HG02759 (cell line): ENCODE measurements at regions not wholly inside any gene's neighbourhood (a gene's known extent, or its start where the extent isn't known, plus 50 kb on each side); places are given as distances from the start of the nearest gene placed in this dataset.

ENCODE experiments used
- ATAC-seq: cut with Tn5 transposase; IDR thresholded peaks from one replicate; pipeline ENCODE4 v1.9.1; 2021; ENCODE audit warnings: mild to moderate bottlenecking, moderate library complexity; ENCODE audit not compliant: unreplicated experiment

- ATAC-seq: no peak
Measured at GRCh38 chr5:98101131-98101530, 672.3 kb upstream of the RGMB start.

DNA sequence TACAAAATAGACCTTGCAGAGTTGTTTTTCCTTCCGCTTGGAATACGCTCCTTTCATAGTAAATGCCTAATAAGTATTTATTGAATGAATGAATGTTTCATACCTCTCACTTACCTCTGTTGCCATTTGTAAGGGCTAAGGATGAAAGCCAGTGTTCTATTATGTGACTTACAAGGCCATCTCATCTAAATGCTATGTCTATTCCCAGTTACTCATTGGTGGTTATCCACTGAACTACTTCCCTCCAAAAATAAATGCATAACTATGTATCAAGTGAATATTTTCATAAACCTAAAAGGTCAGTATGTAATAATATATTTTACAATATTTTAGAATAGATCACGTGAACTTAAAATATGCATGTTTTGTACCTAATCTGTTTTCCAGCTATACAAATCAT lies 670.5 kb upstream of the RGMB start:
- no peak for ATAC-seq

DNA sequence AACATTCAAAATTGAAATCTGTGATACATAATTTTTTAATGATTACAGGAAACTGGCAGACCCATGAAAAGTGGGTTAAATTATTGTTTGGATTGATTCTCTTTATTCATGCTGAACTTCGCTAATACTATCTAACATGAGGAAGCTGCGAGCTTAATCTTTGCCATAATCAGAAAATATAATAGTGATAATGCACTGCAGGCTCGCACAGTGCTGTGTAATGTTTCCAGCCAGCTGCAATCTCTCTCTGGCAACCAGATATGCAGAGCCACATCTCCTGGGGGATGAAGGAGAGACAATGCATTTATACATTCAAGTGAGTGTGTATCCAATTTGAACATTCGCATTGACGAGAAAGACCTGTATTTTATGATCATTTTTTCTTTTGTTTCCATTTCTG lies 669.7 kb upstream of the RGMB start:
- no peak for ATAC-seq

GRCh38 chr5:98104454-98105188 lies 668.8 kb upstream of the RGMB start:
- no peak for ATAC-seq

- ATAC-seq: no peak
Measured at GRCh38 chr5:98105681-98106080, 667.8 kb upstream of the RGMB start.

GRCh38 chr5:98106116-98107031 lies 667.1 kb upstream of the RGMB start:
- no peak for ATAC-seq

GRCh38 chr5:98108497-98108896 lies 665.0 kb upstream of the RGMB start:
- ATAC-seq: no peak

DNA sequence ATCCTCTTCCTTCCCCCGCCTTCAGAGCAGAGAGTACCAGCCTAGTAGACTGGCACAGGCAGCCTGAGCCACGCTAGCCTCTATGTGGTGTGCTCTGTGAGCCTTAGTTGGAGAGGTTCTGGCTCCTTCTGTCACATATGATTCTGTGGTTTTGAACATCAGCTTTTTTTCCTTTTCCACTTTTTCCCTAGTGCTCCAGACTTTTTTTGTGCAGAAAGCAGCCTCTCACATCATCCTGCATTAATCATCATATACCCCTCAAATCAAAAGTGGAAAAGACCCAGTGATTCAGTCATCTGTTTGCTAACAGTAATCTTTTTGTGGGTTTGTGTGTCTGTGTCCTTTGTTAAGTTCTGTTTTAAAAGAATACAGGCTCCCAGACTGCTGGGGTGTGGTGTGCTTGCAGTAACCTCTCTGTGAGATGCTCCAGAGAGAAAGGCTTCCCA lies 663.9 kb upstream of the RGMB start:
- no peak for ATAC-seq

GRCh38 chr5:98110282-98110691 lies 663.2 kb upstream of the RGMB start:
- ATAC-seq: no peak

DNA sequence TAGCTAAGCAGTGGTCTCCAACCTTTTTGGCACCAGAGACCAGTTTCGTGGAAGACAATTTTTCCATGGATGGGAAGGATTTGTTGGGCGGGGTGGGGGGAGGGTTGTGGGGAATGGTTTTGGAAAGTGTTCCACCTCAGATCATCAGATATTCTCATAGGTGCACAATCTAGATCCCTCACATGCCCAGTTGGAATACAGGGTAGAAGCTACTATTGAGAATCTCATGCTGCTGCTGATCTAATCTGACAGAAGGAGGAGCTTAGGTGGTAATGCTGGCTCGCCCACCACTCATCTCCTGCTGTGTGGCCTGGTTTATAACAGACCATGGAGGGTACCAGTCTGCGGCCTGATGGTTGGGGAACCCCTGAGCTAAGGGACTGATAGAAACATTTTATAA lies 662.7 kb upstream of the RGMB start:
- ATAC-seq: no peak

DNA sequence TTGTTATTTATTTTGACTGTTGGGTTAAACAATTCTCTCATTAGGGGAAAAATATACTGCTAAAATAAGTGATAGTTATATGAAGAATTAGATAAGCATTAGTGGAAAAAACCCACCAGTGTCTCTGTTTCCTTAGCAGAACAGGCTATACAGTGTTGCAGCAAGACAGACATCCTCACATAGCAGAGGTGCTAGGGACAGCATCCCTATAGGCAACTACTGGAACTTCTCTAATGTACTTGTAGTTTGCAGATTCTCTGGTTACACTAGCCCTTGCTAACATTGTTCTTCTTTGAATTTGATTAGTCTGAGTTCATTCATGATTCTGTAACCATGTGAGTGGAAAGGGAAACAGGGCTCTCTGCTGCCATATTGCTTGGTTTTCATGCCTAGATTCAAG lies 661.8 kb upstream of the RGMB start:
- no peak for ATAC-seq

DNA sequence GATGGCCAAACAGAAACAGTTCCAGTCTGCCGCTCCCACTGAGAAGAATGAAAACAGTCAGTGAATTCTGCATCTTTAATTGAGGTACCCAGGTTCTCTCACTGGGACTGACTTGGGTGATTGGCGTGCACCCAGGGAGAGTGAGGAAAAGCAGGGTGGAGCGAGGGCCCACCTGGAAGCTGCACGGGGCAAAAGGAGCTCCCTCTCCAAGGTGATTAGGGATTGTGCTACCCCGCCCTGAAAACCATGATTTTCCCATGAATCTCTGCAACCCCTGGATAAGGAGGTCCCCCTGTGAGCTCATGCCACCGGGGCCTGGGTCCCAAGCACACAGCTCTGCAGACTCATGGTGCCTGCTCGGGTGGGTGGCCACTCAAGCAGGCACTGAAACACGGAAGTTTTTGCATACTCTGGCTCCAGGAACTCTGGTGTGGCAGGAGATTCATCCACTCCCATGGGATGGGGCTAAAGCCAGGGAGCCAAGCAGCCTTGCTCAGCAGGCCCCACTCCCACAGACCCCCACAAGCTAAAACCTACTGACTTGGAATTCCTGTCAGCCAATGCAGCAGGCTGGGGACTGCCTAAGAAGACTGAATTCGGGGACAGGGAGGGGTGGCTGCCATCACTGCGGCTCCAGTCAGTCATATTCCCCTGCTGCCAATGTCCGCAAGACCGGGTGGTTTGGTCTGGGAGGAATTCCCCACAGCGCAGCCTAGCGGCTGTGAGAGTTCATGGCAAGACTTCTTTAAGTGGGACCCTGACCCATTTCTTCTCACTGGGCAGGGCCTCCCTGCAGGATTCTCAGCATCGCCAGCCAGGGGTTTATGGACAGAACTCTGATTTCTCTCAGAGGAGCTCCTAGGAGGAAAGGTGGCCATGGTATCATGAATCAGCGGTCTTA lies 652.2 kb upstream of the RGMB start:
- no peak for ATAC-seq

GRCh38 chr5:98128271-98128670 lies 645.2 kb upstream of the RGMB start:
- ATAC-seq: no peak

DNA sequence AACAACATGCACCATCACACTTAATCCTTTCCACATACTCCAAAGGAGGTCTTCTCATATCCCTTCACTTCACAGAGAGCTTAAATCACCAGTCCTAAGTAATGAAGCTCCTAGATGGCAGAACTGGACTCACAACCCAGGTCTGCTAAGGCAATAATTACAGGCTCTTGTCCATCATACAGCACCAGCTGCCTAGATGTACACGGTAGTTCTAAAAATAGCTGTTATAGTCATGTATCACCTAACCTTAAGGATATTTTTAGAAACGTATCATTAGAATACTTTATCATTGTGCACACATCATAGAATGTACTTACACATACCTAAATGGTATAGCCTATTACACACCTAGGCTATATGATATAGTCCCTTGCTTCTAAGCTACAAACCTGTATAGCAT lies 644.6 kb upstream of the RGMB start:
- no peak for ATAC-seq

DNA sequence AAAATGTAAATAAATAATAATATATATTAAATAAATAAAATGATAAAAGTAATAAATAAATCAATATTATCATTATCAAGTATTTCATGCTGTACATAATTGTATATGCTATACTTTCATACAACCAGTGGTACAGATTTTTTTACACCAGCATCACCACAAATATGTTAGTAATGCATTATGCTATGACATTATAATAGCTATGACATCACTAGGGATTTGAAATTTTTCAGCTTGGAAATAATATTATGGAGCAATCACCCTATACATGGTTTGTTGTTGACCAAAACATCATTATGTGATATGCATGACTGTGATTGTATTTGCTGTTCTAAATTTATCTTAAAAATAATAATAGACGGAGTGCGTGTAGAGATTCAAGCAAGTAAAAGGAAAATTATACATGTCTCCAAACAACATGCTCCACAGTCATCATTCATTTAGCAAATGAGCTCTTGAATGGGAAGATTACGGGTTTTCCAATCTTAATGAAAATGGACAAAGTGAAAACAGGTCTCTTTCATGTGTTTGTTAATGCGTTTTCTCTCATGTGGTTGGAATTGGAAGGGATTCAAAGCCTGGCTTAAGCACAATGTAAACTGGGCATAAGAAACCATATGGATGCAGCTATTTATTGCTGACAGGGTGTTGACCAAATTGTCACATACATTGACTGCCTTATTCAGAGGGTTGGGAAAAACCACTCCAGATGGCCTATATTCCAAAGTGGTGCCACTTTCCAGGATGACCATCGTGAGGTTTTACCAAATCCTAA lies 643.0 kb upstream of the RGMB start:
- no peak for ATAC-seq

DNA sequence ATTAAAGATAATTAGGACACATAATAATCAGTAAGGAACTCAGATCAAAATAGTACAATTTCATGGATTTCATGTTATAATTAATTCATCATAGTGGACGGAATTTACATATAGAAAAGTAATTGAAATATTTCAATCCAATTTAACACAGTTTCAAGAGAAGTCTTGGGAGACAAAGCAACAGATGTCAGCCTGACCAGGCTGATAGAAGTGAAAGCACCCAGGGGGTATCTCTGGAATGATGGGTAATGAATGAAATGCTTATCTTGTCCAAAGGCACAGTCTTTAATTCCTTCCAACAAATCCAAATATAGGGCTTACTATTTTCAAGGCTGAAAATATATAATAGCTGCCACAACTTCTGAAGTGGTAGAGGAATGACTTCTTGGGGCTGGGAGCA lies 629.3 kb upstream of the RGMB start:
- ATAC-seq: no peak

DNA sequence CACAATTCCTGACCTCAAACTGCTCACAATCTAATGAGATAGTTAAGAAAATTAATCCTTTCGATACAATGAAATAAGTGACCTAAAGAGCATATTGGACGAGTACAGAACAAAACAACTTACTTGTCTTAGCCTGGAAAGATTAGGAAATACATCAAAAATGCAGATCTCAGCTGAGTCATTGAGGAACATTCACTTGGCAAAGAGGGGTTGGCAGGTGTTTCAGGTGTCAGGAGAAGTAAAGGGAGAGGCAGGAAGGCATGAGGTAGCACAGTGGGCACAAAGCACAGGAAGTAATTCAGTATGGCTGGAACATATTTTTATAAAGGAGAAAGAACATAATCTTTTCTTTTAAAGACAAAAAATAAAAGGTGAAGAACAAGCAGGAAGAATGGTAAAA lies 628.8 kb upstream of the RGMB start:
- no peak for ATAC-seq

DNA sequence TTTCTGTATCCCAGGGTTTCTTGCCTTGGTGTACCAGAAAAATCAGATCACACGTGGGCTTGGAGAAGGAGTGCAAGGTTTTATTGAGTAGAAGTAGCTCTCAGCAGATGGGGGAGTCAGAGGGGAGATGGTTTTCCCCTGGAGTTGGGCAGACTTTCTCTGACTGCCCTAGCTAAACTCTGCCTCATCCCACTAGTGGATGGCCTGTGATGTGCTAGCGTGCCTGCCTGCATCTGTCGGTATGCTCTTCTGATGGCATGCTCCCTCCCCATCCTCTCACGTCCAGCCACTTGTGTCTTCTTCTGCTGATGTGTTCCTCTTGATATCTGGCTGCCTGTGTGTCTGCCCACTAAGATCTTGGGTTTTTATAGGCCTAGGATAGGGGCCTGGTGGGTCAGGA lies 616.1 kb upstream of the RGMB start:
- ATAC-seq: no peak

DNA sequence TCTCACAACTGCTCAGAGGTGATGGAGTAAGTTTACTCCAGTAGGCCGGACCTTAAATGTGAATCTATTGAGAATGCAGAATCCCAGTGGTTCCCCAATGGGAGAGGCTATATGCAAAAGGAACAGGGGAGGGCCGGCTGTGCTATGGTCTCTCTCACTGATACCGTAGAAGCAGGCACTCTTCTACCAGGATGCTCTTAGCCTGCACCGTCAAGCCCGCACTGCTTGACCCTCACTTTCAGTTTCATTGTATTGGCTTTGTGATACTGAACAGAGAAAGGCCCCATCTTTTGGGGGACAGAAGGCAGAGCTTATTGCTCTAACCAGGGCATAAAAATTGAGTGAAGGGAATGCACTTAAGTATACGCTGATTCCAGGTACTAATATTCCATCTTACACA lies 615.0 kb upstream of the RGMB start:
- no peak for ATAC-seq

DNA sequence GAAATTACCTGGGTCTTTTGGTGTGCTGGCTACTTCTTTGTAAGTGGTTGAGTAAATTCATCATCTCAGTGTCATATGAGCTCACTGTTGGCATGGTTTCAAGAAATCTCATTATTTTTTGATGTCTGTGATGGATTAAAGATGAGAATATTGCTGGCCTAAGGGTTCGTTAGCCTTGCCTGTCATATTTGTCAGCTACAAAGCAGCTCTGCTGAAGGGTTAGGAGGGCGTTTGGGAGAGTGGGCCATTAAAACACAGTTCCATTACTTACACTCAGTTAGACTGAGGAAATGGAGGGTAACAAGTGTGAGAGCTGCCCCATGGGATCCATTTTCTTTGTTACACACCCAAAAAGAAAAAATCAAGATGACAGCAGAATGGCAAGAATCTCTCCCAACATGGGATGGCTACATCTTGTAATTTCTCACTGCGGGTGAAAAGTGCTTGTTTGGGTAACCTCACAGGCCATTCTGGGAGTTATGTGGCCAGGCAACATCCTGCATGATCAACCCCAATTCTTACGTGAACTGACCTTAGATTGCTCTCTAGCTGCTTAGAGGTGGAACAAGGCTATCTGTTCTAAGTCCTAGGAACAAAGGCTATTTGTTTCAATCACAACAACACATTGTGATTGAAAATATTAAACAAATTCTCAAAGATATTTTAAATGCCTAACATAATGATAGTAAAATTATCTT lies 609.5 kb upstream of the RGMB start:
- ATAC-seq: no peak
